ENCODE measurements at regions not wholly inside any gene's neighbourhood (a gene's known extent, or its start where the extent isn't known, plus 50 kb on each side); places are given as distances from the start of the nearest gene placed in this dataset.

DNA sequence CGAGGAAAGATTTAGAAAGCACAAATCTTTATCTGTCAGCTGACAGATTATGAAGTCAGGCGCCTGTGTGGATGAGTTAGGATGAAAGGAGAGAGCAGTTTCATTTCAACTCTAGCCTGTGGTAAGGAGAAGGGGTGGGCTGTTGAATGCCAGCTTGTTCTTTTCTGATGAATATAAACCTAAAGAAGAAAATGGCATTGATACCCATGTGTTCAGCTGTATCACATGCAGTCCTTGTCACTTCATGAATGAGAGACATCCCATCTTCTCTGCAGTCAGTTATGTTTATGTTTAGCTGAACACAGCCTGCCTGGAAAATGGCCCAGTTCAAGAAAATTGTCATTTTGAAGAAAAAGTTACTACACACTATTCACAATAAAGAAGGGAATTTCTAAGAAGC lies 345.7 kb upstream of the RBMS3 start:
- in situ Hi-C loops (cut with MboI; ENCODE audit: low pct_unique_long_range_greater_than_20kb, low sequenced_read_pairs, unreplicated experiment), result no loop called here
- TF ChIP-seq, protein P1, sequence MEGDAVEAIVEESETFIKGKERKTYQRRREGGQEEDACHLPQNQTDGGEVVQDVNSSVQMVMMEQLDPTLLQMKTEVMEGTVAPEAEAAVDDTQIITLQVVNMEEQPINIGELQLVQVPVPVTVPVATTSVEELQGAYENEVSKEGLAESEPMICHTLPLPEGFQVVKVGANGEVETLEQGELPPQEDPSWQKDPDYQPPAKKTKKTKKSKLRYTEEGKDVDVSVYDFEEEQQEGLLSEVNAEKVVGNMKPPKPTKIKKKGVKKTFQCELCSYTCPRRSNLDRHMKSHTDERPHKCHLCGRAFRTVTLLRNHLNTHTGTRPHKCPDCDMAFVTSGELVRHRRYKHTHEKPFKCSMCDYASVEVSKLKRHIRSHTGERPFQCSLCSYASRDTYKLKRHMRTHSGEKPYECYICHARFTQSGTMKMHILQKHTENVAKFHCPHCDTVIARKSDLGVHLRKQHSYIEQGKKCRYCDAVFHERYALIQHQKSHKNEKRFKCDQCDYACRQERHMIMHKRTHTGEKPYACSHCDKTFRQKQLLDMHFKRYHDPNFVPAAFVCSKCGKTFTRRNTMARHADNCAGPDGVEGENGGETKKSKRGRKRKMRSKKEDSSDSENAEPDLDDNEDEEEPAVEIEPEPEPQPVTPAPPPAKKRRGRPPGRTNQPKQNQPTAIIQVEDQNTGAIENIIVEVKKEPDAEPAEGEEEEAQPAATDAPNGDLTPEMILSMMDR (IDR thresholded peaks at IDR 0.05; ENCODE audit: extremely low read depth, insufficient read depth, missing control alignments), result no peak

DNA sequence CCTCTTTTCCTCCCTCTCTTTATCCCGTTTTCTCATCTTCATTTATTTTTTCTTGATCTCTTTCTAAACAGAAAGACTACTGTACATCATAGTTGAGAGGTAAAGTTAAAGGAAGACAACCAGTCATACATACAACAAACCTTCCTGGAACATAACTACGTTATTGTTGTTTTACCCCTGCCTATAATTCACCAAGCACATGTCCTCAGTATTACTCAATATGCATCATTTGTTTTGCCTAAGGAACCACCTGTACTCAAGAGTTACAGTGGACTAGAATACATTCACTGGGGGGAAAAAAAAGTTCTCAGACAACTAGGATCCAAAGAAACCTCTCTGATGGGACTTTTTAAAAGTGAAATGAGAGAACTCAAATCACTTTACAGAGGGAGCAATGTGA lies 344.7 kb upstream of the RBMS3 start:
- in situ Hi-C loops (cut with MboI; ENCODE audit: low pct_unique_long_range_greater_than_20kb, low sequenced_read_pairs, unreplicated experiment), result no loop called here
- DNase-seq (ENCODE audit: low spot score), result no peak
- TF ChIP-seq, protein P1 (IDR thresholded peaks at IDR 0.05; ENCODE audit: extremely low read depth, insufficient read depth, missing control alignments), result no peak

More for the DNA sequence above, 345.7 kb upstream of the RBMS3 start:
- no peak for DNase-seq (ENCODE audit: low spot score)

- in situ Hi-C loops (cut with MboI; ENCODE audit: low pct_unique_long_range_greater_than_20kb, low sequenced_read_pairs, unreplicated experiment), result no loop called here
- DNase-seq (ENCODE audit: low spot score), result peak; percentile 31
- TF ChIP-seq, protein P1 (IDR thresholded peaks at IDR 0.05; ENCODE audit: extremely low read depth, insufficient read depth, missing control alignments), result no peak
Observed at GRCh38 chr3:28940530-28940929, 340.3 kb upstream of the RBMS3 start.

DNA sequence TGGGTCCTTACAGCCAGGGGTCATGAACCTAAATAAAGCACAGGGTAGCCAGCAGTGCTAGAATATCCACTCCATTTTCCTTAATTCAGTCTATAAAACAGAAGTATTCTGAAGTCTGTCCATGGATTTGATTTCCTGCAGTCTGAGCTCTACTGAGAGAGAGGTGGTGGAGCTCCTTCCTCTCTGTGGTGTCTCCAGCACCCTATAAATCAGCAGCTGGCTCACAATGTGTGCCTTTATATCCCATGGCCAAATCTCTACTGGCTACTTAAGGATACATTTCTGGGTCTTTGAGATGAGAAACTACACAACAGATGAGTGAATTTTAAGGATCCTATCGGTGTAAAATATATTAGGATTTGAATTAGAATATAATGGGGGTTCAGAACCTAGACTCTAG lies 339.9 kb upstream of the RBMS3 start:
- in situ Hi-C loops (cut with MboI; ENCODE audit: low pct_unique_long_range_greater_than_20kb, low sequenced_read_pairs, unreplicated experiment), result no loop called here
- TF ChIP-seq, protein P1 (IDR thresholded peaks at IDR 0.05; ENCODE audit: extremely low read depth, insufficient read depth, missing control alignments), result no peak
- no peak for DNase-seq (ENCODE audit: low spot score)

DNA sequence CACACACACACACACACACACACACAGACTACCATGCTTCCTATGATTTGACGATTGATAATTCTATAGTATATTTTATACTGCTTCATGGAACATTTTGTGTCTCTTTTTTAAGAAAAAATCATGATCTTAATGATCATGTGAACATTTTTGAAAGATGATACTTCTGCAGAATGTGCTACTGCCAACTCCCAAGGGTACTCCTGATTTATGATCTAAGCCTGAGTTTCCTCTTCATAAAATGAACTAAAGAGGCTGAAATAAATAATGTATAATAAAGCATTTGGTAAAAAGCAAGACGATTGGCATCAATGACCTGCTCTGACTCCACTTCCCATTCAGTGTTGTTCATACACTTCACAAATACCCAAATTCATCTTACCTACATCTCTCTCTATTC lies 333.8 kb upstream of the RBMS3 start:
- no peak for DNase-seq (ENCODE audit: low spot score)
- in situ Hi-C loops (cut with MboI; ENCODE audit: low pct_unique_long_range_greater_than_20kb, low sequenced_read_pairs, unreplicated experiment), result no loop called here
- TF ChIP-seq, protein P1 (IDR thresholded peaks at IDR 0.05; ENCODE audit: extremely low read depth, insufficient read depth, missing control alignments), result no peak

DNA sequence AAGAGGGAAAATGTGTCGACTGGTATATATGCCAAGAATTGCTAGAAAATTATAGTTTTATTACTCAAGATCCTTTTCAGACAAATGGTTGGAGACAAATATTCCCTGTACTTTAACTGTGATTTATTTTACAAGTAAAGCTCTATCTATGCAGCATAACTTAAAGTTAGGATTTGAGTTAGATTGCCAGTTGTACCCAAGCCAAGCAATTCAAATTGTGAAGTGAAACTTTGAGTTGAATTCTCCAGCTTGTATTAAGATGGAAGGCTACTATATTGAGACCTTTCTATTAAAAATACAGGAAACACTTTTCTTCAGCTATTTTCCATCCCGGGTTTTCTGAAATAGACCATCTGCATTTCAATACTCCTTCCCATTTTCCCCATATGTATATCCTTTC lies 333.1 kb upstream of the RBMS3 start:
- in situ Hi-C loops (cut with MboI; ENCODE audit: low pct_unique_long_range_greater_than_20kb, low sequenced_read_pairs, unreplicated experiment), result no loop called here
- TF ChIP-seq, protein P1 (IDR thresholded peaks at IDR 0.05; ENCODE audit: extremely low read depth, insufficient read depth, missing control alignments), result no peak
- DNase-seq (ENCODE audit: low spot score), result no peak

- no peak for DNase-seq (ENCODE audit: low spot score)
- TF ChIP-seq, protein P1 (IDR thresholded peaks at IDR 0.05; ENCODE audit: extremely low read depth, insufficient read depth, missing control alignments), result no peak
- in situ Hi-C loops (cut with MboI; ENCODE audit: low pct_unique_long_range_greater_than_20kb, low sequenced_read_pairs, unreplicated experiment), result no loop called here
Observed at GRCh38 chr3:28948685-28949084, 332.2 kb upstream of the RBMS3 start.

All from GM13977 (cell line).